ENCODE measurements at regions not wholly inside any gene's neighbourhood (a gene's known extent, or its start where the extent isn't known, plus 50 kb on each side); places are given as distances from the start of the nearest gene placed in this dataset.
A peak's percentile ranks its signal among the peaks of the same experiment; 100 is the strongest.

DNA sequence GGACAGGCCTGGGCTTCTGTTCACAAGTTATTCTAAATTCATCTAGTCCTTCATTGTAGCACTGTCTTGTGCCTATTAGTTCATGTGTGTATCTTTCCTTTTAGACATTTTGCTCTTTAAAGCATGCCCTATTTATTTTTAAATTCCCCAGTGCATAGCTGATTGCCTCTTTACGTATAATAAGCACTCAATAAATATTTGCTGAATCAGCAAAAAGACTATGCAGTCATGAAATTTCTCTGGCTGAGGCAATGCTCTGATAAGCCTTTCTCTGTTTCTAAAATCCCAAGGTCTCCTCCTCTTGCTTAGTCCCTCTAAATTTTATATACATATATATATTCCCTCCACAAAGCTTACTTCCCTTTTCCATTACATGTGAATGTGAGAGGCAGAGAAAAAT lies 315.9 kb upstream of the PCSK5 start:
- FAIRE-seq: no peak

DNA sequence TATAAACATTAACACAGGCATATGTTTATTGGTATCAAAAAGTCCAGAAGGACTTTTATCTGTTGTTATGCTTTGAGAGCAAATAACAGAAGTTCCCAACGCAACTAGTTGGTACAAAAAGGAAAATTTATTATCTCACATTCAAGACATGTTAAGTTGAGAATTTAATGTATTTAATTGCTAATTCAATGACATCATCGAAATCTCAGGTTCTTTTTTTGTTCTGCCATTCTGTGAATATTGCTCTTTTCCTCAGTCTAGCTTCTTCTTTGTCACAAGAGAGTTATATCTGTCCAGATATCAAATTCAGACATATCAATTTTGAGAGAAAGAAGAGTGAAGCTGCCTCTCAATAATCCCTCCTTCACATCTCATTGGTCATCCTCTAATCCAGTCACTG lies 307.6 kb upstream of the PCSK5 start:
- no peak for ATAC-seq
- Histone ChIP-seq H3K27ac (no peak overlapping the region), H3K4me1 (no peaks in the 10 kb centered on the region), H3K4me3 (no peak overlapping the region), H3K9me3 (no peaks in the 10 kb centered on the region), H3K4me2 (no peak overlapping the region)
- 19% methylated on average over 2 of the region's 2 CpGs for WGBS (ENCODE audit: missing lambda C conversion rate)
- no peak for DNase-seq (ENCODE audit: low read depth in 1 of 2, low spot score in 1 of 2)
- ChIA-PET CTCF (no interaction called here), POLR2A (no interaction called here)
- TF ChIP-seq ZFP36 (IDR thresholded peaks at IDR 0.05; ENCODE audit: borderline replicate concordance, partially characterized antibody): no peak
- no peak for TF ChIP-seq HDAC2 (IDR thresholded peaks at IDR 0.05)
- TF ChIP-seq CHD4 (IDR thresholded peaks at IDR 0.05; ENCODE audit: borderline replicate concordance): no peak
- TF ChIP-seq, protein P1, sequence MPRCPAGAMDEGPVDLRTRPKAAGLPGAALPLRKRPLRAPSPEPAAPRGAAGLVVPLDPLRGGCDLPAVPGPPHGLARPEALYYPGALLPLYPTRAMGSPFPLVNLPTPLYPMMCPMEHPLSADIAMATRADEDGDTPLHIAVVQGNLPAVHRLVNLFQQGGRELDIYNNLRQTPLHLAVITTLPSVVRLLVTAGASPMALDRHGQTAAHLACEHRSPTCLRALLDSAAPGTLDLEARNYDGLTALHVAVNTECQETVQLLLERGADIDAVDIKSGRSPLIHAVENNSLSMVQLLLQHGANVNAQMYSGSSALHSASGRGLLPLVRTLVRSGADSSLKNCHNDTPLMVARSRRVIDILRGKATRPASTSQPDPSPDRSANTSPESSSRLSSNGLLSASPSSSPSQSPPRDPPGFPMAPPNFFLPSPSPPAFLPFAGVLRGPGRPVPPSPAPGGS (IDR thresholded peaks at IDR 0.05): no peak
- no peak for TF ChIP-seq CEBPB (IDR thresholded peaks at IDR 0.05)
- no peak for TF ChIP-seq RNF2 (IDR thresholded peaks at IDR 0.05; ENCODE audit: borderline replicate concordance, low read depth)
- no peak for TF ChIP-seq TP53 (CRISPR knock-in tag; IDR thresholded peaks at IDR 0.05)
- no peak for TF ChIP-seq NFE2L2 (conservative IDR thresholded peaks at IDR 0.05; ENCODE audit: low read length)
- TF ChIP-seq SREBF2 (IDR thresholded peaks at IDR 0.05): no peak
- TF ChIP-seq, protein P2, sequence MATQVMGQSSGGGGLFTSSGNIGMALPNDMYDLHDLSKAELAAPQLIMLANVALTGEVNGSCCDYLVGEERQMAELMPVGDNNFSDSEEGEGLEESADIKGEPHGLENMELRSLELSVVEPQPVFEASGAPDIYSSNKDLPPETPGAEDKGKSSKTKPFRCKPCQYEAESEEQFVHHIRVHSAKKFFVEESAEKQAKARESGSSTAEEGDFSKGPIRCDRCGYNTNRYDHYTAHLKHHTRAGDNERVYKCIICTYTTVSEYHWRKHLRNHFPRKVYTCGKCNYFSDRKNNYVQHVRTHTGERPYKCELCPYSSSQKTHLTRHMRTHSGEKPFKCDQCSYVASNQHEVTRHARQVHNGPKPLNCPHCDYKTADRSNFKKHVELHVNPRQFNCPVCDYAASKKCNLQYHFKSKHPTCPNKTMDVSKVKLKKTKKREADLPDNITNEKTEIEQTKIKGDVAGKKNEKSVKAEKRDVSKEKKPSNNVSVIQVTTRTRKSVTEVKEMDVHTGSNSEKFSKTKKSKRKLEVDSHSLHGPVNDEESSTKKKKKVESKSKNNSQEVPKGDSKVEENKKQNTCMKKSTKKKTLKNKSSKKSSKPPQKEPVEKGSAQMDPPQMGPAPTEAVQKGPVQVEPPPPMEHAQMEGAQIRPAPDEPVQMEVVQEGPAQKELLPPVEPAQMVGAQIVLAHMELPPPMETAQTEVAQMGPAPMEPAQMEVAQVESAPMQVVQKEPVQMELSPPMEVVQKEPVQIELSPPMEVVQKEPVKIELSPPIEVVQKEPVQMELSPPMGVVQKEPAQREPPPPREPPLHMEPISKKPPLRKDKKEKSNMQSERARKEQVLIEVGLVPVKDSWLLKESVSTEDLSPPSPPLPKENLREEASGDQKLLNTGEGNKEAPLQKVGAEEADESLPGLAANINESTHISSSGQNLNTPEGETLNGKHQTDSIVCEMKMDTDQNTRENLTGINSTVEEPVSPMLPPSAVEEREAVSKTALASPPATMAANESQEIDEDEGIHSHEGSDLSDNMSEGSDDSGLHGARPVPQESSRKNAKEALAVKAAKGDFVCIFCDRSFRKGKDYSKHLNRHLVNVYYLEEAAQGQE (IDR thresholded peaks at IDR 0.05): no peak
- no peak for TF ChIP-seq ZNF302 (CRISPR knock-in tag; IDR thresholded peaks at IDR 0.05)
- TF ChIP-seq, protein P3, sequence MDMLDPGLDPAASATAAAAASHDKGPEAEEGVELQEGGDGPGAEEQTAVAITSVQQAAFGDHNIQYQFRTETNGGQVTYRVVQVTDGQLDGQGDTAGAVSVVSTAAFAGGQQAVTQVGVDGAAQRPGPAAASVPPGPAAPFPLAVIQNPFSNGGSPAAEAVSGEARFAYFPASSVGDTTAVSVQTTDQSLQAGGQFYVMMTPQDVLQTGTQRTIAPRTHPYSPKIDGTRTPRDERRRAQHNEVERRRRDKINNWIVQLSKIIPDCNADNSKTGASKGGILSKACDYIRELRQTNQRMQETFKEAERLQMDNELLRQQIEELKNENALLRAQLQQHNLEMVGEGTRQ (IDR thresholded peaks at IDR 0.05): no peak
- no peak for TF ChIP-seq FOSB (CRISPR knock-in tag; IDR thresholded peaks at IDR 0.05)
- no peak for TF ChIP-seq EP300 (IDR thresholded peaks at IDR 0.05)
- no peak for TF ChIP-seq PBX3 (IDR thresholded peaks at IDR 0.05)
- FAIRE-seq: no peak

More for the DNA sequence above, 315.9 kb upstream of the PCSK5 start:
- TF ChIP-seq MAFK (IDR thresholded peaks at IDR 0.05; ENCODE audit: partially characterized antibody) (peak; percentile 98), BHLHE40 (IDR thresholded peaks at IDR 0.05; ENCODE audit: low read depth, low read length) (no peak), RCOR1 (IDR thresholded peaks at IDR 0.05; ENCODE audit: low read depth, low read length) (no peak), NPAS2 (CRISPR knock-in tag; IDR thresholded peaks at IDR 0.05; ENCODE audit: borderline replicate concordance) (no peak), HOXA7 (CRISPR knock-in tag; IDR thresholded peaks at IDR 0.05) (no peak)
- ATAC-seq: no peak
- ChIA-PET CTCF (no interaction called here), POLR2A (no interaction called here)
- H3K27ac ChIP-seq: no peak overlapping the region
- H3K9me3 ChIP-seq: no peaks in the 10 kb centered on the region
- WGBS (ENCODE audit: missing lambda C conversion rate): 3% methylated on average over 1 of the region's 1 CpG
- no peak for DNase-seq (ENCODE audit: low read depth in 1 of 2, low spot score in 1 of 2)
- no peak overlapping the region for H3K4me3 ChIP-seq
- H3K4me2 ChIP-seq: no peak overlapping the region
- no peaks in the 10 kb centered on the region for H3K4me1 ChIP-seq
